Aorta (tissue), 5 donors: ENCODE measurements at regions not wholly inside any gene's neighbourhood (a gene's known extent, or its start where the extent isn't known, plus 50 kb on each side); places are given as distances from the start of the nearest gene placed in this dataset.

ENCODE experiments used
- ATAC-seq: fragments of 200-7000 bp; cut with Tn5 transposase; one replicate; pipeline ENCODE4 v1.9.1; 2022; ENCODE audit warnings: moderate library complexity; ENCODE audit not compliant: low FRiP score
- DNase-seq, 2 donors: peaks; one replicate each; pipeline ENCODE4 v3.0.0-alpha.2; 2020
- H3K27ac ChIP-seq, 2 donors: one replicate each; pipeline ENCODE4 v1.5.1; 2013; ENCODE audit warnings: low read length in 2 of 2, mild to moderate bottlenecking in 2 of 2, moderate library complexity in 2 of 2, control low read depth in 1 of 2, inconsistent platforms in 1 of 2, low read depth in 1 of 2
- H3K27me3 ChIP-seq, 2 donors: one replicate each; pipeline ENCODE4 v1.6.1; 2013; ENCODE audit warnings: control low read depth in 1 of 2, low read length in 1 of 2, mild to moderate bottlenecking in 1 of 2, moderate library complexity in 1 of 2; ENCODE audit not compliant: insufficient read depth in 2 of 2, control insufficient read depth in 1 of 2
- H3K36me3 ChIP-seq, 2 donors: one replicate each; pipeline ENCODE4 v1.6.1; 2013; ENCODE audit warnings: control low read depth in 1 of 2, low read length in 1 of 2, mild to moderate bottlenecking in 1 of 2; ENCODE audit not compliant: insufficient read depth in 2 of 2, control insufficient read depth in 1 of 2
- H3K4me1 ChIP-seq, 2 donors: one replicate each; pipeline ENCODE4 v1.6.1; 2013; ENCODE audit warnings: low read length in 2 of 2, control low read depth in 1 of 2, mild to moderate bottlenecking in 1 of 2, moderate library complexity in 1 of 2; ENCODE audit not compliant: insufficient read depth in 2 of 2, control insufficient read depth in 1 of 2
- H3K4me3 ChIP-seq, 2 donors: one replicate each; pipeline ENCODE4 v1.5.1; 2013; ENCODE audit warnings: low read length in 2 of 2, control low read depth in 1 of 2, mild to moderate bottlenecking in 1 of 2
- H3K9me3 ChIP-seq: one replicate; pipeline ENCODE4 v1.6.1; 2013; ENCODE audit warnings: mild to moderate bottlenecking, low read length; ENCODE audit not compliant: control insufficient read depth
- WGBS, 2 donors: extraction: QIAGEN DNeasy Blood & Tissue Kit; methylation state at CpG; one replicate each; pipeline ENCODE4 v1.1.7; 2013; 5-methylcytosine and 5-hydroxymethylcytosine counted together
- intact Hi-C, 2 donors: fragments of 100-400 bp; cut with DNase I; formaldehyde crosslinking; loops; one replicate each; pipeline versions ENCODE4 v1.14.2 to v1.15.0; 2022
- donor health status: healthy with polysubstance abuse.
- donor health status: Bipolar disorder and iron deficiency.
- donor health status: DM: no; HTN: no; CAD: no.
- donor health status: DM: no; HTN: no; CAD: no.
- donor health status: DM: yes; HTN: yes; CAD: no.

- WGBS, 2 donors: 82 to 84% methylated on average over 6 of the region's 6 CpGs
- H3K4me3 ChIP-seq: no peak overlapping the region
- H3K9me3 ChIP-seq: no peaks in the 10 kb centered on the region
- H3K27me3 ChIP-seq: no peaks in the 10 kb centered on the region
- no peaks in the 10 kb centered on the region for H3K36me3 ChIP-seq
- DNase-seq (no peak), ATAC-seq (no peak)
- H3K27ac ChIP-seq: no peak overlapping the region
- intact Hi-C loops: no loop called here
- H3K4me1 ChIP-seq: no peaks in the 10 kb centered on the region
These were observed 116.0 kb downstream of the IER5 start for GRCh38 chr1:181204530-181204929.

GRCh38 chr1:181205901-181206300 is 117.4 kb downstream of the IER5 start:
- H3K4me3 ChIP-seq: no peak overlapping the region
- no peaks in the 10 kb centered on the region for H3K9me3 ChIP-seq
- ATAC-seq (no peak), DNase-seq (no peak)
- intact Hi-C loops: no loop called here
- no peaks in the 10 kb centered on the region for H3K36me3 ChIP-seq
- H3K4me1 ChIP-seq: no peaks in the 10 kb centered on the region
- 81 to 86% methylated on average over 10 of the region's 10 CpGs for WGBS, 2 donors
- no peak overlapping the region for H3K27ac ChIP-seq
- H3K27me3 ChIP-seq: no peaks in the 10 kb centered on the region

- no peak overlapping the region for H3K27ac ChIP-seq
- H3K36me3 ChIP-seq: no peaks in the 10 kb centered on the region
- H3K9me3 ChIP-seq: no peaks in the 10 kb centered on the region
- WGBS, 2 donors: 80% methylated on average over 8 of the region's 8 CpGs
- no peaks in the 10 kb centered on the region for H3K4me1 ChIP-seq
- no peaks in the 10 kb centered on the region for H3K27me3 ChIP-seq
- no peak for DNase-seq
- no peak overlapping the region for H3K4me3 ChIP-seq
- intact Hi-C loops: no loop called here
- no peak for ATAC-seq
These were observed 118.0 kb downstream of the IER5 start for GRCh38 chr1:181206513-181206912.

GRCh38 chr1:181206979-181207790 is 118.7 kb downstream of the IER5 start:
- H3K9me3 ChIP-seq: no peaks in the 10 kb centered on the region
- no peaks in the 10 kb centered on the region for H3K27me3 ChIP-seq
- WGBS, 2 donors: 90% methylated on average over 19 of the region's 19 CpGs
- H3K4me3 ChIP-seq: no peak overlapping the region
- no peaks in the 10 kb centered on the region for H3K36me3 ChIP-seq
- intact Hi-C loops: no loop called here
- H3K4me1 ChIP-seq: no peaks in the 10 kb centered on the region
- no peak for DNase-seq
- ATAC-seq: no peak
- no peak overlapping the region for H3K27ac ChIP-seq

GRCh38 chr1:181208083-181208482 is 119.6 kb downstream of the IER5 start:
- H3K9me3 ChIP-seq: no peaks in the 10 kb centered on the region
- H3K4me3 ChIP-seq: no peak overlapping the region
- H3K36me3 ChIP-seq: no peaks in the 10 kb centered on the region
- H3K27me3 ChIP-seq: no peaks in the 10 kb centered on the region
- ATAC-seq (no peak), DNase-seq (no peak)
- no peak overlapping the region for H3K27ac ChIP-seq
- WGBS, 2 donors: 87 to 88% methylated on average over 6 of the region's 6 CpGs
- intact Hi-C loops: no loop called here
- H3K4me1 ChIP-seq: no peaks in the 10 kb centered on the region

GRCh38 chr1:181208967-181209366 is 120.5 kb downstream of the IER5 start:
- DNase-seq (no peak), ATAC-seq (no peak)
- no peak overlapping the region for H3K4me3 ChIP-seq
- intact Hi-C loops: no loop called here
- no peaks in the 10 kb centered on the region for H3K9me3 ChIP-seq
- H3K27ac ChIP-seq: no peak overlapping the region
- H3K4me1 ChIP-seq: no peaks in the 10 kb centered on the region
- H3K36me3 ChIP-seq: no peaks in the 10 kb centered on the region
- H3K27me3 ChIP-seq: no peaks in the 10 kb centered on the region
- WGBS, 2 donors: 92 to 95% methylated on average over 5 of the region's 5 CpGs

- no peaks in the 10 kb centered on the region for H3K27me3 ChIP-seq
- ATAC-seq (no peak), DNase-seq (no peak)
- H3K9me3 ChIP-seq: no peaks in the 10 kb centered on the region
- 67 to 70% methylated on average over 3 of the region's 3 CpGs for WGBS, 2 donors
- intact Hi-C loops: no loop called here
- no peak overlapping the region for H3K27ac ChIP-seq
- H3K36me3 ChIP-seq: no peaks in the 10 kb centered on the region
- H3K4me1 ChIP-seq: no peaks in the 10 kb centered on the region
- H3K4me3 ChIP-seq: no peak overlapping the region
These were observed 124.6 kb downstream of the IER5 start for GRCh38 chr1:181213056-181213455.

- H3K36me3 ChIP-seq: no peaks in the 10 kb centered on the region
- intact Hi-C loops: no loop called here
- no peak for ATAC-seq
- no peak for DNase-seq
- no peaks in the 10 kb centered on the region for H3K4me1 ChIP-seq
- 54 to 56% methylated on average over 3 of the region's 3 CpGs for WGBS, 2 donors
- H3K27me3 ChIP-seq: no peaks in the 10 kb centered on the region
- no peak overlapping the region for H3K27ac ChIP-seq
- H3K9me3 ChIP-seq: no peaks in the 10 kb centered on the region
- H3K4me3 ChIP-seq: no peak overlapping the region
These were observed 128.1 kb downstream of the IER5 start for GRCh38 chr1:181216591-181216994.

- no peaks in the 10 kb centered on the region for H3K27me3 ChIP-seq
- no peaks in the 10 kb centered on the region for H3K36me3 ChIP-seq
- ATAC-seq: no peak
- H3K4me1 ChIP-seq: no peaks in the 10 kb centered on the region
- peaks cover 3% of the 10 kb centered on the region for H3K9me3 ChIP-seq
- H3K27ac ChIP-seq: no peak overlapping the region
- 76 to 81% methylated on average over 4 of the region's 4 CpGs for WGBS, 2 donors
- no peak for DNase-seq
- H3K4me3 ChIP-seq: no peak overlapping the region
- intact Hi-C loops: loop anchor here in 1 of 2 donors (5.0 kb wide), 1 partner anchor 77 kb away; no protein-coding TSS in a partner anchor
These were observed 131.4 kb downstream of the IER5 start for GRCh38 chr1:181219938-181220337.
